ENCODE measurements at regions not wholly inside any gene's neighbourhood (a gene's known extent, or its start where the extent isn't known, plus 50 kb on each side); places are given as distances from the start of the nearest gene placed in this dataset.

GRCh38 chrX:152072236-152072635 lies 66.1 kb downstream of the MAGEA10 start:
- TF ChIP-seq CTCF (IDR thresholded peaks at IDR 0.05 in 2 of 3, conservative IDR thresholded peaks at IDR 0.05 in 1 of 3; ENCODE audit: borderline replicate concordance in 1 of 3, insufficient read depth in 1 of 3, low read depth in 2 of 3, low read length in 2 of 3) (no peak), JUND (IDR thresholded peaks at IDR 0.05) (no peak), RAD21 (IDR thresholded peaks at IDR 0.05; ENCODE audit: low read depth) (no peak), MAX (IDR thresholded peaks at IDR 0.05) (no peak)
